Caco-2 (cell line): ENCODE measurements at regions not wholly inside any gene's neighbourhood (a gene's known extent, or its start where the extent isn't known, plus 50 kb on each side); places are given as distances from the start of the nearest gene placed in this dataset.

Experiments
- BruUV-seq: library from RNA; stranded (reverse); fragments of 400-500 nt; replicated peaks from 2 replicates; lab custom pipeline; 2021; lab: Mats Ljungman, UMichigan
- CTCF ChIA-PET: fragments of 300-600 bp; sonication (Branson Sonifier 250); formaldehyde crosslinking; loops from one replicate; lab custom pipeline; 2022; ENCODE audit warnings: antibody characterized with exemption; lab: Charles Lee
- POLR2A ChIA-PET: fragments of 300-600 bp; sonication (Branson Sonifier 250); formaldehyde crosslinking; loops from one replicate; lab custom pipeline; 2022; ENCODE audit warnings: antibody characterized with exemption; lab: Charles Lee
- DNase-seq, 2 experiments: peaks; one replicate each; pipeline versions ENCODE4 v3.0.0 to v3.0.0-alpha.2; 2020 to 2022
- H3K27me3 ChIP-seq: replicated peaks from 2 replicates; pipeline ENCODE4 v1.6.0; 2011; ENCODE audit warnings: low read length; ENCODE audit not compliant: control insufficient read depth, insufficient read depth
- H3K36me3 ChIP-seq: 2 replicates; pipeline ENCODE4 v1.5.1; 2011; ENCODE audit warnings: low read length; ENCODE audit not compliant: control insufficient read depth, insufficient read depth
- H3K4me1 ChIP-seq: fragments of 250-450 bp; sonication (Bioruptor Pico); 2 replicates; pipeline ENCODE4 v1.5.1; 2020; ENCODE audit warnings: mild to moderate bottlenecking
- H3K4me3 ChIP-seq: 2 replicates; pipeline ENCODE4 v1.5.1; 2011; ENCODE audit warnings: low read depth, mild to moderate bottlenecking, control low read depth, low read length
- H3K9me3 ChIP-seq: fragments of 250-450 bp; sonication (Bioruptor Pico); 2 replicates; pipeline ENCODE4 v1.5.1; 2020; ENCODE audit warnings: mild to moderate bottlenecking, moderate library complexity
- H3K27ac Mint-ChIP-seq: one replicate; pipeline ENCODE4 v1.8.0; 2022; ENCODE audit warnings: mixed read lengths; ENCODE audit not compliant: unreplicated experiment
- H3K27me3 Mint-ChIP-seq: one replicate; pipeline ENCODE4 v1.8.0; 2022; ENCODE audit warnings: mixed read lengths; ENCODE audit not compliant: insufficient read depth, unreplicated experiment
- H3K36me3 Mint-ChIP-seq: one replicate; pipeline ENCODE4 v1.8.0; 2022; ENCODE audit warnings: mild to moderate bottlenecking, mixed read lengths; ENCODE audit not compliant: insufficient read depth, unreplicated experiment
- H3K4me1 Mint-ChIP-seq: one replicate; pipeline ENCODE4 v1.8.0; 2022; ENCODE audit warnings: low read depth, mixed read lengths; ENCODE audit not compliant: unreplicated experiment
- H3K4me3 Mint-ChIP-seq: one replicate; pipeline ENCODE4 v1.8.0; 2022; ENCODE audit warnings: mild to moderate bottlenecking, moderate library complexity, mixed read lengths; ENCODE audit not compliant: unreplicated experiment
- H3K9me3 Mint-ChIP-seq: one replicate; pipeline ENCODE4 v1.8.0; 2022; ENCODE audit warnings: mixed read lengths; ENCODE audit not compliant: unreplicated experiment
- CTCF ChIP-seq, 2 experiments: fragments of 200-600 bp in 1 of 2; IDR thresholded peaks; 1 replicate in 1 of 2; 2 replicates in 1 of 2; pipeline versions ENCODE4 v1.5.1 to v1.8.0; 2011 to 2022; ENCODE audit warnings: antibody characterized with exemption in 1 of 2, control low read depth in 1 of 2, inconsistent platforms in 1 of 2, low read depth in 1 of 2, low read length in 1 of 2, mild to moderate bottlenecking in 1 of 2, moderate library complexity in 1 of 2; ENCODE audit not compliant: insufficient read depth in 1 of 2, severe bottlenecking in 1 of 2, unreplicated experiment in 1 of 2
- intact Hi-C: fragments of 100-400 bp; cut with micrococcal nuclease; formaldehyde crosslinking; loops from one replicate; pipeline ENCODE4 v1.10.0; 2022; ENCODE audit not compliant: unreplicated experiment

GRCh38 chr4:65834707-65835106, 164.4 kb upstream of the EPHA5 start:
- Mint-ChIP-seq H3K4me3 (no peak overlapping the region), H3K4me1 (no peaks in the 10 kb centered on the region), H3K27ac (no peak overlapping the region), H3K9me3 (no peaks in the 10 kb centered on the region), H3K36me3 (no peaks in the 10 kb centered on the region), H3K27me3 (no peaks in the 10 kb centered on the region)
- no TSS peak for BruUV-seq
- no peak overlapping the region for H3K4me3 ChIP-seq
- no peak for DNase-seq
- no peak for TF ChIP-seq CTCF (IDR thresholded peaks at IDR 0.05; ENCODE audit: insufficient read depth in 1 of 2, low read depth in 1 of 2, low read length in 1 of 2, severe bottlenecking in 1 of 2, unreplicated experiment in 1 of 2)
- POLR2A ChIA-PET, result no interaction called here
- H3K4me1 ChIP-seq, result no peaks in the 10 kb centered on the region
- no peaks in the 10 kb centered on the region for H3K36me3 ChIP-seq
- CTCF ChIA-PET, result no interaction called here
- no peaks in the 10 kb centered on the region for H3K27me3 ChIP-seq
- H3K9me3 ChIP-seq, result no peaks in the 10 kb centered on the region
- intact Hi-C loops, result no loop called here

GRCh38 chr4:65831828-65832227, 161.5 kb upstream of the EPHA5 start:
- no peaks in the 10 kb centered on the region for H3K9me3 Mint-ChIP-seq
- H3K36me3 Mint-ChIP-seq, result no peaks in the 10 kb centered on the region
- POLR2A ChIA-PET, result no interaction called here
- Histone ChIP-seq H3K4me3 (no peak overlapping the region), H3K9me3 (no peaks in the 10 kb centered on the region), H3K4me1 (no peaks in the 10 kb centered on the region), H3K27me3 (no peaks in the 10 kb centered on the region), H3K36me3 (no peaks in the 10 kb centered on the region)
- DNase-seq, result no peak
- BruUV-seq, result no TSS peak
- intact Hi-C loops, result no loop called here
- no peak overlapping the region for H3K4me3 Mint-ChIP-seq
- H3K27ac Mint-ChIP-seq, result no peak overlapping the region
- no peaks in the 10 kb centered on the region for H3K4me1 Mint-ChIP-seq
- no peak for TF ChIP-seq CTCF (IDR thresholded peaks at IDR 0.05; ENCODE audit: insufficient read depth in 1 of 2, low read depth in 1 of 2, low read length in 1 of 2, severe bottlenecking in 1 of 2, unreplicated experiment in 1 of 2)
- CTCF ChIA-PET, result no interaction called here
- peaks cover 2% of the 10 kb centered on the region for H3K27me3 Mint-ChIP-seq

- no peaks in the 10 kb centered on the region for H3K27me3 ChIP-seq
- ChIA-PET CTCF (no interaction called here), POLR2A (no interaction called here)
- no peaks in the 10 kb centered on the region for H3K9me3 Mint-ChIP-seq
- no peak overlapping the region for H3K27ac Mint-ChIP-seq
- intact Hi-C loops, result no loop called here
- no peak overlapping the region for H3K4me3 Mint-ChIP-seq
- H3K27me3 Mint-ChIP-seq, result peaks cover 2% of the 10 kb centered on the region
- no TSS peak for BruUV-seq
- H3K36me3 ChIP-seq, result no peaks in the 10 kb centered on the region
- H3K4me3 ChIP-seq, result no peak overlapping the region
- no peak for TF ChIP-seq CTCF (IDR thresholded peaks at IDR 0.05; ENCODE audit: insufficient read depth in 1 of 2, low read depth in 1 of 2, low read length in 1 of 2, severe bottlenecking in 1 of 2, unreplicated experiment in 1 of 2)
- H3K4me1 Mint-ChIP-seq, result no peaks in the 10 kb centered on the region
- H3K4me1 ChIP-seq, result no peaks in the 10 kb centered on the region
- no peaks in the 10 kb centered on the region for H3K9me3 ChIP-seq
- no peaks in the 10 kb centered on the region for H3K36me3 Mint-ChIP-seq
- no peak for DNase-seq
Measured at GRCh38 chr4:65825116-65825753, 154.9 kb upstream of the EPHA5 start.
